ENCODE measurements at regions not wholly inside any gene's neighbourhood (a gene's known extent, or its start where the extent isn't known, plus 50 kb on each side); places are given as distances from the start of the nearest gene placed in this dataset.
A peak's percentile ranks its signal among the peaks of the same experiment; 100 is the strongest.
"Not testable (repeated sequence)": the region's sequence is repeated elsewhere in the genome, so short reads cannot be mapped to it uniquely, and the experiment has no call there.

- no peak for TF ChIP-seq CTCF (conservative IDR thresholded peaks at IDR 0.05; ENCODE audit: low read depth)
- DNase-seq (ENCODE audit: low spot score) = no peak
- H3K27ac ChIP-seq = no peak overlapping the region
- CTCF ChIA-PET = no interaction called here
- POLR2A ChIA-PET (ENCODE audit: low non-redundant PET) = no interaction called here
Measured at GRCh38 chr13:65275838-65276630, 1954.1 kb downstream of the PCDH9 start.

DNA sequence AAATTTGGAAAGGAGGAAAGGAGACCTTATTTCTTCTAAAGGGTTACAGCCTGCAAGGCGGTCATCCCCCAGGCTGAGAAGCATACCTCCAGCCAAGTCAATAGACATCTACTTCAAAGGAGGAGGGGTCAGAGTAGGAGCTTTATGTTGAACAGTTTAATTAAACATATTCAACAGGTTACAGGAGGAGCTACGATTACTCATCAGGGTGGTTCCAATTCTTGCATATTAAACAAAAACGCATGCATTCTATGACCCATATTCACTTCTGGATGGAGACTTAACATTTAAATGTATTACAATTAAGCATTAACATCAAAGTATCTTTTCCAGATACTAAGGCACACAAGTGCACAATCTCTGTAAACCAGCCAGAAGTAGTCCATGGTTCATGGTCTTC, 1955.0 kb downstream of the PCDH9 start:
- DNase-seq (ENCODE audit: low spot score) = no peak
- POLR2A ChIA-PET (ENCODE audit: low non-redundant PET) = no interaction called here

GRCh38 chr13:65273811-65274420, 1956.2 kb downstream of the PCDH9 start:
- DNase-seq (ENCODE audit: low spot score); H3K27ac ChIP-seq; POLR2A ChIA-PET (ENCODE audit: low non-redundant PET); CTCF ChIA-PET: not testable (repeated sequence)

More for the DNA sequence above, 1955.0 kb downstream of the PCDH9 start:
- TF ChIP-seq CTCF (conservative IDR thresholded peaks at IDR 0.05; ENCODE audit: low read depth) = no peak
- no peak overlapping the region for H3K27ac ChIP-seq
- CTCF ChIA-PET = interaction anchor here (0.7 kb wide), 1 partner anchor 103 kb away, joined by 3 read pairs; no protein-coding TSS in a partner anchor

DNA sequence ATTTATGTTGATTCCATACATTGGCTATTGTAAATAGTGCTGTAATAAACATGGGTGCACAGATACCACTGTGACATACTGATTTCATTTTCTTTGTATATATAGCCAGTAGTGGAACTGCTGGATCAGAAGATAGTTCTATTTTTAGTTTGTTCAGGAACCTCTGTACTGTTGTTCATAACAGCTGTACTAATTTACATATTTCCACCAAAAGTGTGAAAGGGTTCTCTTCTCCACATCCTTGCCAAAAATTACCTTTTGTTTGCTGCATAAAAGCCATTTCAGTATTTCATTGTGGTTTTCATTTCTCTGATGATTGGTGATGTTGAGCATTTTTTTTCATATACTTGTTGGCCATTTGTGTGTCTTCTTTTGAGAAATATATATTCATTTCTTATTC, 1962.1 kb downstream of the PCDH9 start:
- no peak overlapping the region for H3K27ac ChIP-seq
- POLR2A ChIA-PET (ENCODE audit: low non-redundant PET) = no interaction called here
- CTCF ChIA-PET = no interaction called here

GRCh38 chr13:65265988-65266387, 1964.1 kb downstream of the PCDH9 start:
- H3K27ac ChIP-seq = no peak overlapping the region
- DNase-seq (ENCODE audit: low spot score) = no peak
- no peak for TF ChIP-seq CTCF (conservative IDR thresholded peaks at IDR 0.05; ENCODE audit: low read depth)
- ChIA-PET POLR2A (ENCODE audit: low non-redundant PET) (no interaction called here), CTCF (interaction anchor here (0.7 kb wide), 1 partner anchor 1784 kb away, joined by 3 read pairs; no protein-coding TSS in a partner anchor)

More for the DNA sequence above, 1962.1 kb downstream of the PCDH9 start:
- no peak for TF ChIP-seq CTCF (conservative IDR thresholded peaks at IDR 0.05; ENCODE audit: low read depth)
- no peak for DNase-seq (ENCODE audit: low spot score)

GRCh38 chr13:65264066-65264465, 1966.1 kb downstream of the PCDH9 start:
- ChIA-PET POLR2A (ENCODE audit: low non-redundant PET) (no interaction called here), CTCF (no interaction called here)
- no peak overlapping the region; the same call in 1 of the 2 replicates for H3K27ac ChIP-seq
- peak; percentile 0 for DNase-seq (ENCODE audit: low spot score)
- TF ChIP-seq CTCF (conservative IDR thresholded peaks at IDR 0.05; ENCODE audit: low read depth) = no peak
